NCI-H2107 treated with DMSO at 0.1 percent for 48 hours (cell line): ENCODE measurements at regions not wholly inside any gene's neighbourhood (a gene's known extent, or its start where the extent isn't known, plus 50 kb on each side); places are given as distances from the start of the nearest gene placed in this dataset.
"Not testable (repeated sequence)": the region's sequence is repeated elsewhere in the genome, so short reads cannot be mapped to it uniquely, and the experiment has no call there.

ENCODE experiments used
- DNase-seq: peaks from one replicate; lab custom pipeline; 2025; ENCODE audit not compliant: unreplicated experiment; lab: John Stamatoyannopoulos, UW

DNA sequence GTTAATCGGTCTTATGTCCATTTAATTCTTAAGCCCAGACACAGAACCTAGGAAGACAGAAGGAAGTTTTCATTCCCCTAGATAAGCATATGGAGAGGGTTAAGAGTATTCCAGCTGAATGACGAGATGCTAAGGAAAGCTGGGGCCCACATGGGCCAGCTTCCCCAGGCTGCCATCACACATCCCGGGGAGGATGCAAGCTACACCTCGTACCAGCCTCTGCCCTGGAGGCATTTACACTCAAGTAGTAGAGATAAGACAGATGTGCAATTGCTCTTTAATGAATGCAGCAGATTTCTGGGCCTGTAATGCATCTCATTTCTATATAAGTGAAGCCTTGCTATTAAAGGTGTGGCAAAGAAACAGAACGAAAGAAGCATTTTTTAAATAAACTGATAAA lies 144.5 kb downstream of the MEX3B start:
- DNase-seq = no peak

DNA sequence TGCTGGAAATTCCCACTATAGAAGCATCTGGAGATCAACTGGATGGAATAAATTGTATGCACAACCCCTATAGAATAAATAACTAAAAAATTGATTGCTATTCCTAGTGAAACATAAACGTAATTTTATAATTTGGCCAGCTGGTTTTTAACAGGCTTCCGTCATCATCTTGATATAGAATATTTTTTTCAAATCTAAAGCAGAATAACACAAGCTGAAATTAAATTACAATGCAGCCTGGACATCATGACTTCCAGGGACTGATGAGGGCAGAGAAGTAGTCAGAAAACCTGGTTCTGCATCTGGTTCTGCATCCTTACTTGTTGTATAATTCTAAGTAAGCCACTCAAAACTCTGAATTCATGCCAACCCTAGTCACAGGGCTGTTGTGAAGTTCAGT lies 146.1 kb downstream of the MEX3B start:
- no peak for DNase-seq

DNA sequence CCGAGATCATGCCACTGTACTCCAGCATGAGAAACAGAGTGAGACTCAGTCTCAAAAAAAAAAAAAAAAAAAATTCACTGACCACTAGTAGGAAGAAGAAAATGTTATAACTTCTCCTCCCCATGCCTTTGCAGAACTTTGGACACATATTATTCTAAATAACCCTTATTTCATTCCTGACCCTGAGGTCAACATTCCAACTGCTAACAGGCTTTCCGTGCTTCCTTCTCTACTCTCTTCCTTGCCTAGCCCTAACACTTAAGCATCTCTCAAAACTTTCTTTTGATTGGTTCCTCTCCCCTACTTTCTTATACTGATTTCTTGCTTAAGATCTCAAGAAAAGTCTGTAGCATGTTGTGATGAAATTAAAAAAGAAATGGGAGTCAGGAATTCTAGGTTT lies 146.8 kb downstream of the MEX3B start:
- no peak for DNase-seq

DNA sequence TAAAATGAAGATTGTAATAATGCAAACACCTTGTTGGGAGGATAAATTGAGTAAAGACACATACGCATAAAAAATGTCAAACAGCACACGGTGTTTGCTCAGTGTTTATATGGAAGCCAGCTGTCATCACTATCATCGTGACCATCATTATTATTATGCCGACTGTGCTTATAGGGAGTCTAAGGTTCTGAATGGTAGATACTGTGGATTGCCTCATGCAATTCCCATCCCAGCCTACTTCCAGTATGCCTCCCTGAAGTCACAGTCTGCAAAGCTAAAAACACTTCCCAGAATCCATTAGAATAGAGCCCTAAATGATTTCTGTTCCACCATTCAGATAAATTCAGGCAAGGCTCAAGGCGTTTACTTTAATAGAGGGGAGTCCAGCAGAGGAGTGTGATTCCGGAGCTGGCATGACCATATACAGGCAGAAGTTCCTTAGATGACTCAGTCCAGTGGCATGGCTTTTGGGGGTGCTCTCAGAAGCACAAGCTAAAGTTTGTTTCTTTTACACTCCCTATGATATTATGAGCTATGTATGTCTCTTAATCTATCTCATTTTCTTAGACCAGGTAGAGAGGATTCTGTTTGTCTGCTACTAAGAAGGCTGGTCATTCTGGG lies 148.7 kb downstream of the MEX3B start:
- no peak for DNase-seq

DNA sequence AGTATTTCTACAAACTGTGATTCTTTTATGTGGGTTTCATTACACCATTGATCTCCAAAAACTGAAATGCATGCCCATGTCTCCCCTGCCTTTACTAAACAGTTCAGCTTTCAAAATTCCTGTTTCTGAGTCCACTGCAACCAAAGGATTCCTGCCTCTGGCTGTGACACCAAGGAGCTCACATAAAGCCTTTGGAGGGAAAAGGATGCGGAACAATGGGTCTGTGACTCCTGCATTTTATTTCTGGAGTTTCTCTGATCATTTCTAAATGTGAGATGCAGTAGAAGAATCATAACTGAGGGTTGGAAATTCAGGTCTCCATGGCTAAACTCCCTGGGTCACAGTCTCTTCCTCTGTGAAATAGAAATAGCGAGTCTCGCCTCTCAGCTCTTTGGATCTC lies 149.5 kb downstream of the MEX3B start:
- DNase-seq = no peak

DNA sequence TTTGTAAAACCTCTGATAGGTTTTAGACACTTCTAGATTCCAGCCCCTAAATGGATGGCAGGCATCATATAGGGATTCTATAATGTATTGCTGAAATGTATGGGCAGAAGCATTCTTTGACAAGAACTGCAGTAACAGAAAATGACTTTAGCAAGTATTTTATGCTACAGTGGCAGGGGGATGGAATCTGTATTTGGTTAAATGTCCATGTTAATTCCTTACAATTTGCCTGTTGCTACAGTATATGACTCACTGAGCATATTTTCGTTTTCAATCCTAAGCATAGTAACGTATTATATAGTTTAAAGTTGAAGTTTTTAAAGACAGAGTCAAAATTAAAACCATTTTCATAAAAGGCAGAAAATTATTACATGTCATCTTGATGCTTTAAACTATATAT lies 150.1 kb downstream of the MEX3B start:
- DNase-seq = no peak

DNA sequence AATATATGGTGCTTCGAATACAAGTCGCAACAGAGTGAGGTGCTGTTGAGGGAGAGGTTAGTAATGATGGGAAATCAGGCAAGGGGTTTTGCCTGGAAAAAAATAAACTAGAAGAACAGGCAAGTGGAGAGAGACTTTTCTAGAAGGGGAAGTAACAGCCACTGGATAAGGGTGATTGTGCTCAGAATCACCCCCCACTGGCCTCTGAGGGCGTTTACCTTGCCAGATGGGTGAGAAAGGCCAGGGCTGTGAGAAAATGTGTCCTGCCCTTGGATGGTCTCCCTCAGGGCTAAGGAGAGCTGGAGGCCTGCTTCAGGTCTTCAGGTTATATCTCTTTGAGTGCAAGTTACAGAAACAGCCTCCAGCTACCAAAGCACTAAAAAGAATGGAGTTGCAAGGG lies 151.8 kb downstream of the MEX3B start:
- no peak for DNase-seq

DNA sequence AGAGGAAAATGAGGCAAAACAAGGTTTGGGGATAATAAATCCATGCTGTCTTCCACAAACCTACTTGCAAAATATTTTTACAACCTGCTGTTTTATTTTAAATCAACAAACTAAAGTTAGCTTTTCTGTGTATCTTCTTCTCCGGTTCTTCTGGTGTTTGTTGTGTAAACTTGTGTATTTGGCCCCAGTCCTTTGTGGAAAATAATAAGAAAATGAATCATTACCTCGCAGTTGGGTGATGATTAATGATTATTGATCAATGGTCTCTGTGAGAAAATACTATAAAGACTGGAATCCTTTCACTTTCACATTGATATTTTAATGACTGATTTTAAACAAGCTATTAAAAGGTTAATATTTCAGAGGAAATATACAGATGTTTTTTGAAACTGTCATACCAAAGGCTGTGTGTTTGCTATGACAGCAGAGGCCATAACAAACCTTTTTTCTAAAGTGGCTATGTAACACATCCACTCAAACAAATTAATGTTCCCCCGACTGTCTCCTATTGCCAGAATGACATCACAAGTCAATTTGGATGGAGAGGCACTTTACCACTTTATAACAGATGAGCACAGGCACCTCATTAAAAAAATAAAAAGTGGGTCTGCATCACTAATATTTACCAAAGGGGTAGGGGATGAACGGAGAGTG lies 152.5 kb downstream of the MEX3B start:
- no peak for DNase-seq

DNA sequence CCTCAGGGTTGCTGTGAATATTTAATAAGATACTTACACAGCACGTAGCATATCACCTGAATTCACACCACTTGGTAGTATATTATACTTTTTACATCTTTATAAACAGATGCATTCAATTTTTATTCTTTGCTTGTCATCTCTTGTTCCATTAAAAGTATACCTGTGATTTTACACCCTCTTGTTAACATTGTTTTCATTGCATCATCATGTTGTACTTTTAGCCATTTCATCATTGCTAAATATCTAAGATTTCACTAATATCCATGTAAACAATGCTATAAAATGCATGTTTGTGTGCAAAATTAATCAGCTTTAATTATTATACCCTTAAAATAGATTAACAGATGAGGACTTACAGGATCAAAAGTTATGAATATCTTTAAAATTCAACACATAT lies 155.3 kb downstream of the MEX3B start:
- DNase-seq = no peak

DNA sequence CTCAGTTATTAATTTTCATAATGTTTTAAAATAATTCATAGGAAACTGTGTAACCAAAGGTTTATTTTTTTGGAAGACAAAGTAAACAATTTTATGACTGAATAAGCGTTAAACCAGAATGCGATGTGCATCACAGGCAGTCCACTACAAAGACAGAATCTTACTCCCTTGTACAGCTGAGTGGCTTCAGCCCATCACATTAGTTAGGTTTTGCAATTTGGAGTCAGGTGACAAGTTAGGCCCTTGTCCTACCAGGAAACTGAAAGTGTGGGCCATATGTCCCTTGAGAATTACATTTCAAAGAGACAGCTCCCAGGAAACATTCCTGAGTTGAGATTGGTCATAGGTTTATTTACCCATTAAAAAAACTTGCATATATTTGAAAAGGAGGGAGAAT lies 156.3 kb downstream of the MEX3B start:
- peak; percentile 46 for DNase-seq

DNA sequence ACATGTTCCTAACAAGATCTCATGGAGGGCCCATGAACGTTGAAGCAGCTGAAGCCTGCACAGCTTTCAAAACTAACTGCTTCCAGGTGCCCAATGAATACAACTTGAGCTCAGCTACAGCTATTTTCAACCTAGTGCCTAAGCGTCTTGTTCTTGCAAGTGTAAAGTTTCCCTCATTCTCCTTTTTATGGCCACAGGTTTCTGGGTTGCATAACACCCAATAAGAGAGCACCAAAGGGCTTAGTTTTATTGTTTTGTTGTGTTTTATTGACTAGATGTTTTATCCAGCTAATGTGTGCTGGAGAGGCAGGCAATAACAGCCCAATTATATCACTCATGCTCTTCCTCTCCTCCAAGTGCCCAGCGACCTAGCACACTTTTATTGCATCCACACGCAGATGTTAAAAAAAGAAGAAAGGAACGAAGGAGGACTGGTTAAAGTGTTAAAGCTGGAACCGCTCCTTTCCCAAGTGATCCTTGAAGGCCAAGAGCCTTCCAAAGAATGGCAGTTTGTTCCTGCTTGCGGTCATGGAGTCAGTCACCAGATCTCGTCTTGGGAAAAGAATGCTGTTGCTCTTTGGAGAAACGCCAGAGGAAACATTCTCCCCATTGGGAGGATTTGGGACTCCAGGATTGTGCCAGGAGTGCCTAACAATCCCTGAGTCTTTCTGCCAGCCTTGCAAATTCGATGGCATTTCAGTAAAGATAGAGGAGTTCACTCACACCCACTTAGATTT lies 156.9 kb downstream of the MEX3B start:
- peak; percentile 72 for DNase-seq

DNA sequence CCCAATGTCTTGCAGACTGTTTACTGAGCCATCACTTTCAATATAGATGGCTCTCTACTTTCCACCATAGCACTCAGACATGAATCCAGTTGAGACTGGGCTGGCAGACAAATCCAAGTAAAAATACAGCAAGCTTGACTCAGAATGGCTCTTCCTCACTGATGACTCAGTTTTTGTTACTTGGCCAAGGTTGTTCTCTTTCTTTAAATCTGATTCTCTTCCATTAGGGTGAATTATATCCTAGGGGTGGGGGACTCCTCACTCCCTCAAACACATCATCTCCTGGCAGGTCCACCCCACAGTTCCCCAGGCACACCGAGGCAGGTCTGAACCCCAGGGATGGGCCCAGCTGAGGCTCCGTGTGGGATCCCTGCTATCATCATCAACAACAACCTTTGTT lies 157.9 kb downstream of the MEX3B start:
- DNase-seq = no peak

DNA sequence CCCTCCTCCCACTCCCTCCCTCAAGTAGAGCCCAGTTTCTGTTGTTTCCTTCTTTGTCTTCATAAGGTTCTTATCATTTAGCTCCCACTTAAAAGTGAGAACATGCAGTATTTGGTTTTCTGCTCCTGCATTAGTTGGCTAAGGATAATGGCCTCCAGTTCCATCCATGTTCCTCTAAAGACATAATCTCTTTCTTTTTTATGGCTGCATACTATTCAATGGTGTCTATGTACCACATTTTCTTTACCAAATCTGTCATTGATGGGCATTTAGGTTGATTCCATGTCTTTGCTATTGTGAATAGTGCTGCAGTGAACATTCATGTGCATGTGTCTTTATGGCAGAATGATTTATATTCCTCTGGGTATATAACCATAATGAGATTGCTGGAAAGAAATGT lies 158.6 kb downstream of the MEX3B start:
- DNase-seq = not testable (repeated sequence)

DNA sequence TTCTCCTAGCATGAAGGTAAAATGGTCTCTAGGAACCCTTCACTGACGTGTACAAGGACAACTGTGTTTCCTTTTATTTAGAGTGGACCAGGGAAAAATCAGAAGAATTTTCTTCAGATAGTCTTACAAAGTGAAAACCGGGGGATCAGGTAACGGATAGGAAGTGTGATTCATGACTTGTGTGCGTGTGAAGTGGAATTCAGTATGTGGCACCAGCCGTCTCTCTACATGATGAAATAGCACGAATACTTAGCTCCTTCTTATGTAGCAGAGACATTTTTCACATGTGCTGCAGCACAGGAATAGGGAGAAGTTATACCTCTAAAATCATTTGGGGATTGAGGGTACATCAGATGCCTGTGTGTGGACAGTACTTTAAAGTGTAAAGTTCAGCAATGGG lies 159.2 kb downstream of the MEX3B start:
- DNase-seq = no peak

DNA sequence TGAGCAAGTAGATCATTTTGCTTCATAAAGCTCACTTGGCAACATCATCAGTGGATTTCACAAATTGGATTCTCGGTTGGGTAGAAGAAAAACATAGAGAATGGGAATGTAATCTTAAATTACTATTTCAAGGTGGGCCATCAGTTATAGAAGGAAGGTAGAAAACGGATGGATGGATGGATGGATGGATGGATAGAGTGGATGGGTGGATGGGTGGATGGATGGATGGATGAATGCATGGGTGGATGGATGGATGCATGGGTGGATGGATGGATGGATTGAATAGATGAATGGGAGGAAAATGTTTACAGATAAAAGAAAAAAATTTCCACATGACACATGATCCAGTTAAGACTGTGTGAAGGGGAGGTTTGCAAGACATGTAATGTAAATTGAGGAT lies 159.7 kb downstream of the MEX3B start:
- no peak for DNase-seq

DNA sequence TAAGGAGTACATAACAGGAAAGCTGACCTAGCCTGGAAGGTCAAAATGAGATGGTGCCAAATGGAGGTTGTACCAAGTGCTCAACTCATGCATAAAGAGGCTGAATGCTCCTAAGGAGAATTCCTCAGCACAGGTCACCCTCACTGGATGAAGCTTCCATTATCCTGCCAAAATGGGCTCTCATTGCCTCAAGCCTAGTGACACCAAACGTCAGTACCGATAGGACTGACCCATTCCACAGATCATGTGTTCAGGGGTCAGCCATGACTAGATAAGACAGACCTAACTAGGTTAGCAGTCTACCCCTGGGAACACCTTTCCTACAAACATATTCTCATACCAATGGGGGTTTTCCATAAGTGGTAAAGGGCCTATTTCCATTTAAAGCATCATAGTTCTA lies 160.7 kb downstream of the MEX3B start:
- DNase-seq = no peak

DNA sequence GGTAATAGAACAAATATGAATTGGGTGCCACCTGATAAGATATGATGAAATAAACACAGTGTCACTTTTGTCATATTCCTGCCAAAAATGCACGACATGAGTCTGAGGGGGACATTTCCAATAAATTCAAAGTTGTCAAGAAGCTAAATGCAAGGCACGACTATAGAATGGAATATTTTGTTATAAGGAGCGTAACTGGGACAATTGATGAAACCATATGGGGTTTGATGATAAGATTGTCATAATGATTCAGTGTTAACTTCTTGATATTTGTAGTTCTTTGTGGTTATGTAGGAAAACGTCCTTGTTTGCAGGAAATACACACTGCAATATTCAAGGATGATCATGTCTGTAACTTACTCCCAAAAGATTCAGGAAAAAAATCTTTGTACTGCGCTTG lies 163.3 kb downstream of the MEX3B start:
- no peak for DNase-seq

DNA sequence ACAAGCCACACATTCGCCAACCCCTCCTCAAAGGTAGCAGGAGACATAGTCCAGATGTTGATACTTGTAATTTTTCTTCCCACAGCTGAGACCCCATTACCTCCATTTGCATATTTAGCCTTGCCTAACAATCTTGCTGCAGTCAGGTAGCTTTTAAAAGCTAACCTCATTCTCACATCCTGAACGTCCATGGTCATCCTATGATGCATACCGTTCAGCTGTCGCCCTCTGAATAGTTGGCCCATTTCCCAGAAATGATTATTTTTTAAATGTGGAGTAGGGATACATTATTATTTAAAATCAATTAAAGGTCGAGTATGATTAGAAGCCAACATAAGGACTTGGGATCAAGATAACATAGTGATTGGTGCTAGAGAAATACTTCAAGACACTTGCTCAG lies 165.0 kb downstream of the MEX3B start:
- no peak for DNase-seq

DNA sequence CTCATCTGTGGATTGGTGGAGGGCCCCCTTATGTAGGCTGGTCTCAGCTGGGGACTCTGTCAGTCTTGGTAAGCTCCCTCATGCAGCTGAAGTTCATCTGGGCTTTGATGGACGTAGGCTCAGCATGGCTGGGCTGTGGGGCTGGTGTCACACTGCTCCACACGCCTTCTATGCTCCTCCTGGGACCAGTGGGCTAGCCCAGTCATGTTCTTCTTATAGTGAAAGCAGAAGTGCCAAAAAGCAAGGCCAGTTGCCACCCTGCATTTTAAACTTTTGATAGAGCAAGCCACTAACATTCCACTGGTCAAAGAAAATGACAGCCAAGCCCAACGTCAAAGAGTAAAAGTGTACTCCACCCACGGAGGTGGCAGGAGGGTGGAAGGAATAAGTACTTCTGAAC lies 165.5 kb downstream of the MEX3B start:
- DNase-seq = no peak

DNA sequence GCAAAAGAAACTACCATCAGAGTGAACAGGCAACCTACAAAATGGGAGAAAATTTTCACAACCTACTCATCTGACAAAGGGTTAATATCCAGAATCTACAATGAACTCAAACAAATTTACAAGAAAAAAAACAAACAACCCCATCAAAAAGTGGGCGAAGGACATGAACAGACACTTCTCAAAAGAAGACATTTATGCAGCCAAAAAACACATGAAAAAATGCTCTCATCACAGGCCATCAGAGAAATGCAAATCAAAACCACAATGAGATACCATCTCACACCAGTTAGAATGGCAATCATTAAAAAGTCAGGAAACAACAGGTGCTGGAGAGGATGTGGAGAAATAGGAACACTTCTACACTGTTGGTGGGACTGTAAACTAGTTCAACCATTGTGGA lies 170.1 kb downstream of the MEX3B start:
- DNase-seq = not testable (repeated sequence)

DNA sequence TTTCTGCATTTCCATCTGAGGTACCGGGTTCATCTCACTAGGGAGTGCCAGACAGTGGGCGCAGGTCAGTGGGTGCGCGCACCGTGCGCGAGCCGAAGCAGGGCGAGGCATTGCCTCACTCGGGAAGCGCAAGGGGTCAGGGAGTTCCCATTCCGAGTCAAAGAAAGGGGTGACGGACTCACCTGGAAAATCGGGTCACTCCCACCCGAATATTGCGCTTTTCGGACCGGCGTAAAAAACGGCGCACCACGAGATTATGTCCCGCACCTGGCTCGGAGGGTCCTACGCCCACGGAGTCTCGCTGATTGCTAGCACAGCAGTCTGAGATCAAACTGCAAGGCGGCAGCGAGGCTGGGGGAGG lies 175.1 kb downstream of the MEX3B start:
- DNase-seq = not testable (repeated sequence)

DNA sequence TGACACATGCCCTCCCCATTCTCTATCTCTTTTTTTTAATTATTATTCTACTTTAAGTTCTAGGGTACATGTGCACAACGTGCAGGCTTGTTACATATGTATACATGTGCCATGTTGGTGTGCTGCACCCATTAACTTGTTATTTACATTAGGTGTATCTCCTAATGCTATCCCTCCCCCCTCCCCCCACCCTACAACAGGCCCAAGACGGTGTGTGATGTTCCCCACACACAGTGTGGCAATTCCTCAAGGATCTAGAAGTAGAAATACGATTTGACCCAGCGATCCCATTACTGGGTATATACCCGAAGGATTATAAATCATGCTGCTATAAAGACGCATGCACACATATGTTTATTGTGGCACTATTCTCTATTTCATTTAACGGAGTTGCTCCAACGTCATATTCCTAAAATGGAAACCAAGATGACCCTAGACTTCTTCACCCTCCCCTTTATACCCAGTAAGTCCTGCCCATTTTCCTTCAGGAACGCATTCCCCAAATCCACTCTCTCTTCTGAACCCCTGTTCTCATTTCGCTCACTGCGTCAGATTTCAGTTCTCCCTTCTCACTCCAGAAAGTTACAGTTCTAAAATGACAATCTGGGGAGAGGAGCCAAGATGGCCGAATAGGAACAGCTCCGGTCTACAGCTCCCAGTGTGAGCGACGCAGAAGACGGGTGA lies 175.6 kb downstream of the MEX3B start:
- not testable (repeated sequence) for DNase-seq
